ENCODE measurements at regions not wholly inside any gene's neighbourhood (a gene's known extent, or its start where the extent isn't known, plus 50 kb on each side); places are given as distances from the start of the nearest gene placed in this dataset.
A peak's percentile ranks its signal among the peaks of the same experiment; 100 is the strongest.
"Not testable (repeated sequence)": the region's sequence is repeated elsewhere in the genome, so short reads cannot be mapped to it uniquely, and the experiment has no call there.

DNA sequence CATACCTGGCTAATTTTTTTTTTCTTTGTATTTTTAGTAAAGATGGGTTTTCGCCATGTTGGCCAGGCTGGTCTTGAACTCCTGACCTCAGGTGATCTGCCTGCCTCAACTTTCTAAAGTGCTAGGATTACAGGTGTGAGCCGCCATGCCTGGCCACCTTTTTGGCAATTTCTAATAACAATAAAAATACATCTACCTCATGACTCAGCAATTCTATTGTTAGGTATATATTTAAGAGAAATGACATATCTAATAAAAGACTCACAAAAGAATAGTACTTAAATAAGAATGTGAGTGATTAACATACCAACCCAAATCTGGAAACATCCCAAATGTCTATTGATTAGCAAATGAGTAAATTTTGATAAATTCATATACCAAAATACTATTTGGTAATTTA, 103.6 kb upstream of the PPP1R9A start:
- no peak overlapping the region for H3K4me3 ChIP-seq (ENCODE audit: control insufficient read depth, low read depth, low read length)
- TF ChIP-seq CTCF (IDR thresholded peaks at IDR 0.05; ENCODE audit: control insufficient read depth, insufficient read depth, low read depth, low read length, missing control alignments): no peak
- DNase-seq (ENCODE audit: low read depth): no peak

DNA sequence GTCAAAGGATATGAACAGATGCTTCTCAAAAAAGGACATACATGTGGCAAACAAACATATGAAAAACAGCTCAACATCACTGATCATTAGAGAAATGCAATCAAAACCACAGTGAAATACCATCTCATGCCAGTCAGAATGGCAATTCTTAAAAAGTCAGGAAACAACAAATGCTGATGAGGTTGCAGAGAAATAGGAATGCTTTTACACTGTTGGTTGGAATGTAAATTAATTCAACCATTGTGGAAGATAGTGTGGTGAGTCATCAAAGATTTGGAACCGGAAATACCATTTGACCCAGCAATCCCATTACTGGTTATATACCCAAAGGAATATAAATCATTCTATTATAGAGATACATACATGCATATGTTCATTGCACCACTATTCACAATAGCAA, 98.7 kb upstream of the PPP1R9A start:
- not testable (repeated sequence) for DNase-seq (ENCODE audit: low read depth); H3K4me3 ChIP-seq (ENCODE audit: control insufficient read depth, low read depth, low read length)

DNA sequence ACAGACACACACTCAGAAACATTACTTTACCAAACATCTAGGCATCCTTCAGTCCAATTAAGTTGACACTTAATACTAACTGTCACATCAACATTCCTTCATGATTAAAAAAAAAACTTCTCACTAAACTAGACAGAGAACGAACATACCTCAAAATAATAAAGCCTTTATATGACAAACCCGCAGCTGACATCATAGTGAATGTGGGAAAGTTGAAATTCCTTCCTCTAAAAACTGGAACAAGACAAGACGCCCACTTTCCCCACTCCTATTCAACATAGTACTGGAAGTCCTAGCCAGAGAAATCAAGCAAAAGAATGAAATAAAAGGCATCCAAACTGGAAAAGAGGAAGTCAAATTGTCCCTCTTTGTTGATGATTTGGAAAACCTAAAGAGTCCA, 96.9 kb upstream of the PPP1R9A start:
- H3K4me3 ChIP-seq (ENCODE audit: control insufficient read depth, low read depth, low read length): no peak overlapping the region
- no peak for DNase-seq (ENCODE audit: low read depth)
- no peak for TF ChIP-seq CTCF (IDR thresholded peaks at IDR 0.05; ENCODE audit: control insufficient read depth, insufficient read depth, low read depth, low read length, missing control alignments)

DNA sequence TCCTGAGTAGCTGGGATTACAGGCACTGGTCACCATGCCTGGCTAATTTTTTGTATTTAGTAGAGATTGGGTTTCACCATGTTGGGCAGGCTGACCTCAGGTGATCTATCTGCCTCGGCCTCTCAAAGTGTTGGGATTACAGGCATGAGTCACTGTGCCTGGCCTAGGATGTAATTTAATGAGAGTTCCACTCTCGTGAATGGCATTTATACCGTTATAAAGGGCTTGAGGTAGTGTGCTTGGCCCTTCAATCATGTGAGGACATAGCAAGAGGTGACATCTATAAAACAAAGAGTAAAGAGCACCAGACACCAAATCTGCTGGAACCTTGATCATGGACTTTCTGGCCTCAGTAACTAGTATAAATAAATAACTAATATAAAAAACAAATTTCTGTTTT, 93.5 kb upstream of the PPP1R9A start:
- DNase-seq (ENCODE audit: low read depth): no peak
- no peak for TF ChIP-seq CTCF (IDR thresholded peaks at IDR 0.05; ENCODE audit: control insufficient read depth, insufficient read depth, low read depth, low read length, missing control alignments)
- H3K4me3 ChIP-seq (ENCODE audit: control insufficient read depth, low read depth, low read length): no peak overlapping the region

DNA sequence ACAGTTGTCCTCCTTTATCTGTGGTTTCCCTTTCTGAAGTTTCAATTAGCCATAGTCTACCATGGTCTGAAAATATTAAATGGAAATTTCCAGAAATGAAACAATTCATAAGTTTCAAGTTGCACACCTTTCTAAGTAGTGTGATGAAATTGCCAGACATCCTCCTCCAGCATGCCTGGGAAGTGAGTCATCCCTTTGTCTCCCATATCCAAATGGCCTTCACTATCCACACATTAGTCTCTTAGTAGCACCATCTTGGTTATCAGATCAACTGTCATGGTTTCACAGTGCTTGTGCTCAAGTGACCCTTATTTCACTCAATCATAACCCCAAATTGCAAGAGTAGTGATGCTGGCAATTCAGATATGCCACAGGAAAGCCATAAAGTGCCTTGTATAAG, 83.4 kb upstream of the PPP1R9A start:
- peak; percentile 2 for DNase-seq (ENCODE audit: low read depth)
- TF ChIP-seq CTCF (IDR thresholded peaks at IDR 0.05; ENCODE audit: control insufficient read depth, insufficient read depth, low read depth, low read length, missing control alignments): no peak

GRCh38 chr7:94829987-94830386, 77.4 kb upstream of the PPP1R9A start:
- no peak for DNase-seq (ENCODE audit: low read depth)
- TF ChIP-seq CTCF (IDR thresholded peaks at IDR 0.05; ENCODE audit: control insufficient read depth, insufficient read depth, low read depth, low read length, missing control alignments): no peak
- no peak overlapping the region for H3K4me3 ChIP-seq (ENCODE audit: control insufficient read depth, low read depth, low read length)

More for the DNA sequence above, 83.4 kb upstream of the PPP1R9A start:
- H3K4me3 ChIP-seq (ENCODE audit: control insufficient read depth, low read depth, low read length): no peak overlapping the region

DNA sequence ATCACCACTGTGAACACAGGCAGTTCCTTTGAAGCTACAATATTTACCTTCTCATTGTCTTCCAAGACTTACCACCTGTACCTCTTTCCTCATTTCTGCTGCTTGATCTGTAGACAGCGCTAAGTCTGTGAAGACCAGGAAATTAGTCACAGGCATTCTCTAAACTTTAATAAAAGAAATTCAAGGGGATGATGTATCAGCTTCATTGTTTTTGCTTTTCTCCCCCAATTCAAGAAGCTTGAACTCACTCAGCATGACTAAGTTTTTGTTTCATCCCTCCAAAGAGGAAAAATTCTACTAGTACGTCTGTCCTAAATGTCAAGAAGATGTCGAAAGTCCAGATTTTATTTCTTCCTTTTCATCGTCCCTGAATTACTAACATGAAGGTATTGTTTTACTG, 75.3 kb upstream of the PPP1R9A start:
- no peak for DNase-seq (ENCODE audit: low read depth)
- no peak for TF ChIP-seq CTCF (IDR thresholded peaks at IDR 0.05; ENCODE audit: control insufficient read depth, insufficient read depth, low read depth, low read length, missing control alignments)
- H3K4me3 ChIP-seq (ENCODE audit: control insufficient read depth, low read depth, low read length): no peak overlapping the region
